ENCODE measurements at regions not wholly inside any gene's neighbourhood (a gene's known extent, or its start where the extent isn't known, plus 50 kb on each side); places are given as distances from the start of the nearest gene placed in this dataset.

GRCh38 chr20:59428441-59429205 is 128.2 kb downstream of the EDN3 start:
- no peak for TF ChIP-seq CTCF (IDR thresholded peaks at IDR 0.05)
- TF ChIP-seq POLR2A (IDR thresholded peaks at IDR 0.05): no peak
